GM19468 (cell line): ENCODE measurements at regions not wholly inside any gene's neighbourhood (a gene's known extent, or its start where the extent isn't known, plus 50 kb on each side); places are given as distances from the start of the nearest gene placed in this dataset.

Experiments used
- ATAC-seq: cut with Tn5 transposase; IDR thresholded peaks from one replicate; pipeline ENCODE4 v1.9.1; 2021; ENCODE audit warnings: mild to moderate bottlenecking, moderate library complexity, moderate number of reproducible peaks; ENCODE audit not compliant: unreplicated experiment; ENCODE audit errors: extremely low read depth

DNA sequence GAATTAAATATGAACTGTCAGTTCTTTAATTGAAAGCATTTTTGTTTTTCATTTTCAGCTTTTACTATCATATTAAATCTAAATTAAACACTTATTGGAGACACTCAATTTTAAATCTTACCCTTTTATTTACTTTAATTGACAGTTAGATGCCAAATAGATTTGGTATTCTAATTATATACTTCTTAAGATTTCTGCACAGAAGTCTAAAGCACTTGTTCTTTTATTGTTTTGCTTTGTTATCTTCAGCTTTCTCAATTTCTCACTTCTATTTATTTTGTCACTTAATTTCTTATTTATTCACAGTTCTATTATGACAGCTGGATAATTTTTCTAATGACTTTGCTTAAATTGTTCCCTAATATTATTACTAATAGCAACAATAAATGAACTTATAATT lies 1397.3 kb upstream of the MIR17HG start:
- no peak for ATAC-seq

DNA sequence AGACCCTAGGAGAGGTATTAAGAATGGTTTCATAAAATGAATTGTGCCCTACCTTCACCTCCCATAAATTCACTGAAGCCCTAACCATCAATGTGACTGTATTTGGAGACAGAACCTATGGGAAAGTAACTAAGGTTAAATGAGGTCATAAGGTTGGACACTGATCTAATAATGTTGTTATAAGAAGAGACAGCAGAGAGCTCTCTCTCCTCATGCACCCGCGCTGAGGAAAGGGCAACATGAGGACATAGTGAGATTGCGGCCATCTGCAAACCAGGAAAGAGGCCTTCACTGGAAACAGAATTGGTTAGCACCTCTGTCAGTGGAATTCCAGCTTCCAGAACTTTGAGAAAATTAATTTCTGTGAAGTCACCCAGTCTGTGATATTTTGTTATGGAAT lies 1396.1 kb upstream of the MIR17HG start:
- no peak for ATAC-seq

DNA sequence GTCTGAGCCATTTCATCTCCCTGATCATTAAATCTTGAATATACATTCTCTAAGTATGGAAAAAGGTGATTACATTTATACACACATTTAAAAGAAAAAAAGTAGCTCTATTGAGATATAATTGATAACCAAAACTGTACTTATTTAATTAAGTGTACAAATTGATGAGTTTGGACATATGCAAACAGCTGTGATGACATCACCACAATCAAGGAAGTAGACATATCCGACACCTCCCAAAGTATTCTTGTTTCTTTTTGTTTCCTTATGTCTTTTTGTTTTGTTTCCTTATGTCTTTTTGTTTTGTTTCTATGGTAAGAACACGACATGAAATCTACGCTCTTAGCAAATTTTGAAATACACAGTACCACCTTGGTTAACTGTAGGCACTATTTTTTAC lies 1393.9 kb upstream of the MIR17HG start:
- no peak for ATAC-seq

- no peak for ATAC-seq
These were observed 1391.7 kb upstream of the MIR17HG start for GRCh38 chr13:89955773-89956172.

DNA sequence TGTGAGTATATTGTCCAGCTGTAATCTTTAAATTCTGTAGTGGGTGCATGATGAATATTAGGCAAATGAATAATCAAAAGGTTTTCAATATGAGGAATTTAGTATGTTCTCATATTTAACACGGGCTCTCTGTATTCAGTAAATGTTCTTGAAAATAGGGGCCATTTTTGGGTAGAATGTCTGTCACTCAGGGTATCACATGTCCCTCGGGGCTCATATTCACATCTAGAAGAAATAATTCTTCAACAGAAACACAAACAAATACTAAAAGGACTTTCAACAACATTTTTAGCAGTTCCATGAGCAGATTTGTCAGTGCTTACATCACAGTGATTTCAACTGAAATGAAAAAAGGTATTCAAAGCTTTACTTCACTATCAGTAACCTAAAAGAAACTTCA lies 1388.4 kb upstream of the MIR17HG start:
- no peak for ATAC-seq

DNA sequence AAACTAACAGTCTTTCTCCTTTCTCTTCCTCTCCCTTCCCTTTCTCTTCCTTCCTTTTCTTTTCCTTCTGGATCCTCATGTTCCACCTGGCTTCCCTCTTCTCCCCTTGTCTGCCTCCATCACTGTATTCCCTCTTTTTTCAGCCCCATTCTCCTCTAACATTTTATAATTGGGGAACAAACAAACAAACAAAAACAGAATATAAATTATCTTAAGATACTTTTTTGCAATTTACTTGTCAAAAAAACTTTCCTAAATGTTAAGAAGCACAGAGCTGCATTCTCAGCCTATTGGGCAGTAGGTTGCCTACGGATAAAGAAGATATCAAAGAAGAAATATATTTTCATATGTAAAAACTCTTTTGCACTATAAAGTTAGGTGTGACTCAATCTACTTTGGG lies 1382.2 kb upstream of the MIR17HG start:
- ATAC-seq: no peak

DNA sequence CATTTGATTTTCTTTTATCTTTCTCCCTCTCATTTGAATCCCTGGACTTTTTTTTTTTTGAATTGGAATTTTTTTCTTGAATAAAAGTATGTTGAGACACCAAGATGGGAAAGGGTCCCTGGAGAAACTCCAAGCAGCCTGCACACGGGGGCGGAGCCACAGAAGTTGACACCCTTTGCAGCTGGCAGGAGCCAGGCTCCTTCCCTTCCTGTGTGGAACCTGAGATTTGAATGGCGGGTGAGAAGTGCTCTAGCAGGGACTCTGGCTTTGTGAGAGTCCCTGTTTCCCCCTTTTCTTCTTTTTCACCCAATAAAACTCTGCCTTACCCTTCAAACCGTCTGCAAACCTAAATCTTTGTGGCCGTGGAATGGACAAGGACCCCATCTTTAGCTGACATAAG lies 1381.0 kb upstream of the MIR17HG start:
- ATAC-seq: no peak

DNA sequence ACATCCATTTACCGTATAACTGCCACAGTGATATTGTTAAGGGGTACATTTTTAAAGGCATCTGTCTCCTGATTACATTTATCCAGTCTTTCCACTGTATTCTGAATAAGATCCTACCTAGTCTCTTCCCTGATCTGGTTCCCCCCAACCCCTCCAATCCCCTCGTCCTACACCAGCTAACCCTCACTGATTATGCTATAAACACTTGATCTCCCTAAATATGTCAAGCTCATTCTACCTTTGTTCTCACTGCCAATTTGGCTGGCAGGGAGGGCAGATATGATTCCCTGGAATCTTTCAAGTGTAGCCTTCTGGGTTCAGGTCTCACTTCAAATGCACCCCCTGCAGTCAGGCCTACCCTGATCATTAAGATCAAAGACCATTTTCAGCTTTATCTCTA lies 1379.8 kb upstream of the MIR17HG start:
- no peak for ATAC-seq

- no peak for ATAC-seq
These were observed 1379.0 kb upstream of the MIR17HG start for GRCh38 chr13:89968470-89968869.

GRCh38 chr13:89970353-89970709 lies 1377.2 kb upstream of the MIR17HG start:
- no peak for ATAC-seq

- ATAC-seq: no peak
These were observed 1370.3 kb upstream of the MIR17HG start for GRCh38 chr13:89977203-89977602.

- no peak for ATAC-seq
These were observed 1366.6 kb upstream of the MIR17HG start for GRCh38 chr13:89980896-89981295.

GRCh38 chr13:89982407-89983095 lies 1364.9 kb upstream of the MIR17HG start:
- ATAC-seq: no peak

GRCh38 chr13:89988206-89988605 lies 1359.3 kb upstream of the MIR17HG start:
- no peak for ATAC-seq

- no peak for ATAC-seq
These were observed 1343.9 kb upstream of the MIR17HG start for GRCh38 chr13:90003566-90003965.

DNA sequence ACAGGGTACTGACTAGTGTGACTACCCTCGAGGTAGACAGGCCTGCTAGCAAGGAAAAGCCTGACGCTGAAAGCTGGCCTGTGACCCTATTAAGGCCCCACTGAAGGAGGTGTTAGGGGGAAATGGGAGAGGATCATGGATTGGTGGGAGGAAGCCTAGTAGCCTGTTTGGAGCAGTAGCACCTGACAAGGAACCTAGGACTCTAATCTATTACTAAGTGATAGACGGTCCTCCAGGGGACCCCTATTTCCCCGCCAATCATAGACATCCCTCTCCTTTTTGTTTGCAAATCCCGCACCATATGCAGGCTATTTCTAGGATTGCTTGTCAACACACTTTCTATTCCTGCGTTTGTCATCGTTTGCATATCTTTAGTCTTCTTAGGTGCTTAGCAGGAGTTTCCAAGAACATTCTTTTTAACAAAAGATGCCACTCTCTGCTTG lies 1338.8 kb upstream of the MIR17HG start:
- ATAC-seq: no peak

DNA sequence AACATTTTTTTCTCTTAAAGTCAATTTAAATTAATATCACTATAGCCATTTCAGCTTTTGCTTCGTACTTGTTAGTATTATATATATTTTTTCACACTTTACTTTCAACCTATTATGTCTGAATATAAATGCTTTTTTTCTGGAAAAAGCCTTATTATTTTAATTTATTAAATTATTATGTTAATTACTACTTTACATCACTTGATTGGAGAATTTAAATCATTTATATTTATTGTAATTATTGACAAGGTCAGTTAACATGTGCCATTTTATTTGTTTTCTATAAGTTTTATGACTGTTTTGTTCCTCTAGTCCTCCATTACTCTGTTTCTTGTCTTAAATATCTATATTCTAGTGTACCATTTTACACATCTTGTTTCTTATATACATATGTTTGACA lies 1333.4 kb upstream of the MIR17HG start:
- no peak for ATAC-seq

- ATAC-seq: no peak
These were observed 1331.7 kb upstream of the MIR17HG start for GRCh38 chr13:90015565-90016507.

- no peak for ATAC-seq
These were observed 1330.8 kb upstream of the MIR17HG start for GRCh38 chr13:90016688-90017087.

DNA sequence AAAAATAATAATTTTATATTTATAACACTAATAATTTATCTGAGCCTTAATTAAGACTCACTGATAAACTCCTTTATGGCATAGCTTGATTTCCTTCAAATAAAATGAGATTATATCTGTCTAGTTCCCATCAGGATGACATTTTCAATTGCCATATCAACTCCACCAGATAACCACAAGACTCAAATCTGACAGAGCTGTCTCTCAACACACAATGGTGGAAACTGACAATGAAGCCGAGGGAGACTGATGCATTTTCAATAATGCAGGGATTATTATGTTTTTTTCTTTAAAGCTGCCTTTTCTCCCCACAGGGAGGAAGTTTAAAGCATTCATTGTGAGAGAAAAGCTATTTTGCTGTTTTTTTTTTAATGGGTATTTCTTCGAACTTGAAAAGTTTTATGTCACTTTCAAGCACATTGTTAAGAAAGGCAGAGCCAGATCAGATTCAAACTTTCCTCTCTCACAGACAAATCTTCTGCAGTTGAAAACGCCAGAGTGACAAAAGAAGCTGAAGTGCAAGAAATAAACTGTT lies 1326.9 kb upstream of the MIR17HG start:
- ATAC-seq: no peak

GRCh38 chr13:90027409-90027808 lies 1320.1 kb upstream of the MIR17HG start:
- no peak for ATAC-seq
